Choroid plexus epithelial cell (primary cell): ENCODE measurements at regions not wholly inside any gene's neighbourhood (a gene's known extent, or its start where the extent isn't known, plus 50 kb on each side); places are given as distances from the start of the nearest gene placed in this dataset.

Experiments
- DNase-seq: peaks from one replicate; pipeline ENCODE4 v3.0.0-alpha.2; 2010; ENCODE audit warnings: low read depth
- H3K4me3 ChIP-seq: 2 replicates; pipeline ENCODE4 v1.5.1; 2011; ENCODE audit warnings: low read depth, mild to moderate bottlenecking, control low read depth, low read length, moderate library complexity
- TF ChIP-seq, protein P1 (sequence below): conservative IDR thresholded peaks from 2 replicates; pipeline ENCODE4 v1.5.1; 2011; ENCODE audit warnings: low read depth, mild to moderate bottlenecking, control low read depth, inconsistent platforms, low read length, moderate library complexity

DNA sequence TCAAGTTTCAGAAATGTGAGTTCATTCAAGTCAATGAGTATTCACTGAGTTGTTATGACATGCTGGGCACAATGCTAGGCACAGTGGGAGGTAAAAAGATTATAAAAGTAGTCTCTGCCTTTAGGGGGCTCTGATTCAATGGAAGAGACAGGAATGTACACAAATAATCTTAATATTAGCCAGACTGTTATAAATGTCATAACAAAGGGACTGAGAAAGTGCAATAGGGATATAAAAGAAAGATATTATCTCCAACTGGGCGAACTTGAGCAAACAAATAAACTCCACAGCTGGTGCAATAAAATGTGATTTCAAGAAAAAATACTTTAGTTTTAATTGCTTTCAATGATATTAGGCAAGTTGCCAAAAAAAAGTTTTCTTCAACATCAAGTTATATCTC, 755.2 kb downstream of the BRINP1 start:
- no peak for DNase-seq
- TF ChIP-seq, protein P1, sequence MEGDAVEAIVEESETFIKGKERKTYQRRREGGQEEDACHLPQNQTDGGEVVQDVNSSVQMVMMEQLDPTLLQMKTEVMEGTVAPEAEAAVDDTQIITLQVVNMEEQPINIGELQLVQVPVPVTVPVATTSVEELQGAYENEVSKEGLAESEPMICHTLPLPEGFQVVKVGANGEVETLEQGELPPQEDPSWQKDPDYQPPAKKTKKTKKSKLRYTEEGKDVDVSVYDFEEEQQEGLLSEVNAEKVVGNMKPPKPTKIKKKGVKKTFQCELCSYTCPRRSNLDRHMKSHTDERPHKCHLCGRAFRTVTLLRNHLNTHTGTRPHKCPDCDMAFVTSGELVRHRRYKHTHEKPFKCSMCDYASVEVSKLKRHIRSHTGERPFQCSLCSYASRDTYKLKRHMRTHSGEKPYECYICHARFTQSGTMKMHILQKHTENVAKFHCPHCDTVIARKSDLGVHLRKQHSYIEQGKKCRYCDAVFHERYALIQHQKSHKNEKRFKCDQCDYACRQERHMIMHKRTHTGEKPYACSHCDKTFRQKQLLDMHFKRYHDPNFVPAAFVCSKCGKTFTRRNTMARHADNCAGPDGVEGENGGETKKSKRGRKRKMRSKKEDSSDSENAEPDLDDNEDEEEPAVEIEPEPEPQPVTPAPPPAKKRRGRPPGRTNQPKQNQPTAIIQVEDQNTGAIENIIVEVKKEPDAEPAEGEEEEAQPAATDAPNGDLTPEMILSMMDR, result no peak
- H3K4me3 ChIP-seq, result no peak overlapping the region

DNA sequence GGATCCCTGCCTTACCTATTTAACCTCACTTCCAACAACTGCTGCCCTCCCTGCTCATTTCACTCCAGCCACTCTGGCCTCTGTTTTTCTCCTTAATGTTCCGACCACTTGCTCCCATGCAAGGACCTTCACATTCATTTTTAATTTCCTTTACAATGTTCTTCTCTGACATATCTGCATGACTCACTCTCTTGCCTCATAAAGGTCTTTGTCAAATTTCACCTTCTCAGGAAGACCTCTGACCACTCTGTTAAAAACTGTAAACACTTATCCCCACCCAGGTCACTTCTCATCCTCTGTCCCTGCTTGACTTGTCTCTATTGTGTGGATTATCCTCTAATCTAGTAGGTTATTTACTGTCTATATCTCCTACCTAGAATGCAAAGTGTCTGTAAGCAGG, 751.2 kb downstream of the BRINP1 start:
- DNase-seq, result peak; percentile 23
- TF ChIP-seq, protein P1, result no peak
- no peak overlapping the region for H3K4me3 ChIP-seq

DNA sequence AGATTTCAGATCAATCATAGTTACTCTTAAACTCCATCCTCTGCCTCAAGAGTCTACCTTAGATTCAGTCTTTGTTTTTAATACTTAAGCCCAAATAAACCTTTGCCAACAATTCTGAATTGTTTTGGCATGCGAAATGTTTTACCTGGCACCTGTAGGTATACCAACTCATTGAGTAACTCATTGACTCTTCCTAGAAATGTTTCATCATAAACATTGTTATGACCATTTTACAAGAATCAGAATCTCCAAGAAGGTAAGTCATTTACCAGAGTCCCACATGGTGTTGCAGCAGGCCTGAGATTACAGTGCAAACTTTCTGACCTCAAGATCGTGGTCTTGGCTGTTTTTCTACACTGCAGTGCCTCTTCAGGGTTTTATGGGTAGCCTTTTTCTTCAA, 750.4 kb downstream of the BRINP1 start:
- no peak overlapping the region for H3K4me3 ChIP-seq

DNA sequence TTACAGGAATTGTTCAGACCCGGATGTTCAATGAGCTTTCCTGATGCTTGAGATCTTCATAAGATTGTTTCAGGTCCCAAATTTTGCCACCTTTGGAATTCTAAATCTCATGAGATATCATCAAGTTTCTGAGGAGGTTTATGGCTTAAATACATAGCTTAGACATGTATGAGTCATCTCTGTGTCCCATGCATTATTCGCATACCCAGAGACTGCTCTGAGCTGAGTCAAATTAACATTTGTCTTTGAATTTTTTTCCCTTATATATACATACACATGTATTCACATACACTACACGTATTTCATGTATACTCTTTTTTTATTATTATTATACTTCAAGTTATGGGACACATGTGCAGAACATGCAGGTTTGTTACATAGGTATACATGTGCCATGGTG, 744.6 kb downstream of the BRINP1 start:
- TF ChIP-seq, protein P1, result no peak
- no peak overlapping the region for H3K4me3 ChIP-seq
- no peak for DNase-seq

More for the DNA sequence above, 750.4 kb downstream of the BRINP1 start:
- TF ChIP-seq, protein P1, result no peak
- no peak for DNase-seq

DNA sequence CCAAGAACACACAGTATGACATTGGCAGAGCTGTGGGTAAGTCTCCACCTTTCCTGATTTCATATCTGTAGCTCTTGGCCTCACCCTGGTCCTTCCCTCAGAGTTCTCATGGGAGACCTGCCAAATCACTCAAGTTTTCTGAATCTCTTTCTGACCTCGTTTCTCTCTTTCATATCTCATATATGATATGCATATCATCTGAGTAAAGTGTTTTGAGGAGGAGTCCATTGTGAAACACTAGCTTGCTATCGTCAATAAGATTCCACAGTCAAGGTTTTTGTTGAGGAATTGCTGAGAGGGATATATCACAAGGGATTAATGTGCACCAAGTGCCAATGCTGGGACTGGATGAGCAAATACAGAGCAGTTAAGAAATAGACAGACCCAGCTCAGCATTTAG, 739.2 kb downstream of the BRINP1 start:
- DNase-seq, result no peak
- TF ChIP-seq, protein P1, result no peak
- no peak overlapping the region for H3K4me3 ChIP-seq

DNA sequence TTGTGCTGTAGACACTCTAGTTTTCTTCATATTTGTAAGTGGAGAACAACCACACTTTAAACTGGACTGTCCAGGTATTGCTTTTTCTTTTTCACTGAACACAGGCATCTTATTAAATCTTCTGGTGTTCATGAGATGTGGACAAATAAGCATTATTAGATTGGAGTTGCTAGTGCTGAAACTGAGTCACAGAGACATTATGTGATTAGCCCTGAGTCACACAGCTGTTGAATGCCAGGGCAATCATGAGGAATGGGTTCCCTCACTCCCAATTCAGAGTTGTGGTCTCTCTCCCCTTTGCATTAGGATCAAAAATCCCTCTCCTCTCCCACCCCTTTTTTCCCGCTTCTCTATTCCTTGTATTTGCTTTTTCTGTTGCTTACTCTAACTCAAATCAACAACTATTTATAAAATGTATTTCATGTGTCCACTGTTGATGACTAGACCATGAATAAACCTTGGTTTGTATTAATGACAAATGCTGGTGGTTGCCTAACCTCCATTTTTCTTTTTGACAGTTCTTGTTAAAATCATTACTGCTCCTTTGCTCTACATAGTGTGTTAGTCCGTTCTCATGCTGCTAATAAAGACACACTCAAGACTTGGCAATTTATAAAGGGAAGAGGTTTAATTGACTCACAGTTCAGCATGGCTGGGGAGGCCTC, 738.2 kb downstream of the BRINP1 start:
- TF ChIP-seq, protein P1, result no peak
- H3K4me3 ChIP-seq, result no peak overlapping the region
- DNase-seq, result no peak

DNA sequence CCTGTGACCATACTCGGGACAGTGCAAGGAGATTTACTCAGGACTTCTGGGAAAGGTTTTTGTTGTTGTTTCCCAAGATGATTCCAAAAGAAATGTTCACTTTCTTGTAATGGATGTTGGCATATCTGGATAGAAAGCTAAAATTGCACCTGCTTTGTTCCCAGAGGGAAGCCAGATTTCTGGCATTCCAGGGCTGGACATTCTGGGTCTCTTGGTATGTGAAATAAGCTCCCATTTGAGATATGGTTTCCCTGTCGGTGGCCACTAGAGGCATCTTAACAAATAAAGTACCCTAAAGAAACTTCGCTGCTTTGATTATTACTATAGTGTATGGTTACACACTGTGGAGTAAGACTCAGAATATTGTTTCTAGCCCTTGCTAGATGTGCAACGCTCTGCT, 737.3 kb downstream of the BRINP1 start:
- H3K4me3 ChIP-seq, result no peak overlapping the region
- TF ChIP-seq, protein P1, result no peak
- DNase-seq, result no peak
